ENCODE measurements at regions not wholly inside any gene's neighbourhood (a gene's known extent, or its start where the extent isn't known, plus 50 kb on each side); places are given as distances from the start of the nearest gene placed in this dataset.
"Not testable (repeated sequence)": the region's sequence is repeated elsewhere in the genome, so short reads cannot be mapped to it uniquely, and the experiment has no call there.

DNA sequence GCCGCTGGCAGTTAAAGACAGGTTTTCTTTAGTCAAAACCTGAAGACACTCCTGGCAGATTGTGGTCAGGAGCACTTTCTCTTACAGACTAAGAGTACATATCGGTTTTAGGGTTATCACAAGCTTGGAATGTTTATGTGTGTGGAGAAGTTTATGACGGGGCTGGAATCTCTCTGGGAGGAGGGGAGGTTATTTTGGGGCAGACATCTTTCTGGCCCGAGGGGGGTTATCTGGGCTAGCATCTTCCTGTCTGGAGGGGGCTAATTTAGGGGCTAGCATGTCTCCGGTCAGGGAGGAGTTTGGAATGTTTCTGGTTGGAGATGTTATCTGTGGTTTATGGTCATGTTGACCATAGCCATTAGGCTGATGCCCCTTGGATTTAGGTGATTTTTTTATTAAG lies 141.2 kb upstream of the KIF5B start:
- no peak for ATAC-seq
- no peak for DNase-seq
- Histone ChIP-seq H3K36me3 (no peaks in the 10 kb centered on the region), H3K27ac (peak overlapping the region in 1 of 12 donors; percentile 55), H3K4me3 (no peak overlapping the region), H3K9me3 (no peaks in the 10 kb centered on the region), H3K27me3 (no peaks in the 10 kb centered on the region), H3K4me1 (peaks cover 0 to 11% (median 0%) of the 10 kb centered on the region in 12 donors)
- no peak for TF ChIP-seq POLR2A (IDR thresholded peaks at IDR 0.05)
- TF ChIP-seq, protein P1, sequence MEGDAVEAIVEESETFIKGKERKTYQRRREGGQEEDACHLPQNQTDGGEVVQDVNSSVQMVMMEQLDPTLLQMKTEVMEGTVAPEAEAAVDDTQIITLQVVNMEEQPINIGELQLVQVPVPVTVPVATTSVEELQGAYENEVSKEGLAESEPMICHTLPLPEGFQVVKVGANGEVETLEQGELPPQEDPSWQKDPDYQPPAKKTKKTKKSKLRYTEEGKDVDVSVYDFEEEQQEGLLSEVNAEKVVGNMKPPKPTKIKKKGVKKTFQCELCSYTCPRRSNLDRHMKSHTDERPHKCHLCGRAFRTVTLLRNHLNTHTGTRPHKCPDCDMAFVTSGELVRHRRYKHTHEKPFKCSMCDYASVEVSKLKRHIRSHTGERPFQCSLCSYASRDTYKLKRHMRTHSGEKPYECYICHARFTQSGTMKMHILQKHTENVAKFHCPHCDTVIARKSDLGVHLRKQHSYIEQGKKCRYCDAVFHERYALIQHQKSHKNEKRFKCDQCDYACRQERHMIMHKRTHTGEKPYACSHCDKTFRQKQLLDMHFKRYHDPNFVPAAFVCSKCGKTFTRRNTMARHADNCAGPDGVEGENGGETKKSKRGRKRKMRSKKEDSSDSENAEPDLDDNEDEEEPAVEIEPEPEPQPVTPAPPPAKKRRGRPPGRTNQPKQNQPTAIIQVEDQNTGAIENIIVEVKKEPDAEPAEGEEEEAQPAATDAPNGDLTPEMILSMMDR (IDR thresholded peaks at IDR 0.05), result no peak
- intact Hi-C loops (cut with DNase I), result loop anchor here in 1 of 10 donors (10.0 kb wide), 1 partner anchor 147 kb away; the partner anchor contains the start of gene EPC1
- WGBS, 4 donors, result 34 to 49% (median 37%) methylated on average over 5 of the region's 5 CpGs

DNA sequence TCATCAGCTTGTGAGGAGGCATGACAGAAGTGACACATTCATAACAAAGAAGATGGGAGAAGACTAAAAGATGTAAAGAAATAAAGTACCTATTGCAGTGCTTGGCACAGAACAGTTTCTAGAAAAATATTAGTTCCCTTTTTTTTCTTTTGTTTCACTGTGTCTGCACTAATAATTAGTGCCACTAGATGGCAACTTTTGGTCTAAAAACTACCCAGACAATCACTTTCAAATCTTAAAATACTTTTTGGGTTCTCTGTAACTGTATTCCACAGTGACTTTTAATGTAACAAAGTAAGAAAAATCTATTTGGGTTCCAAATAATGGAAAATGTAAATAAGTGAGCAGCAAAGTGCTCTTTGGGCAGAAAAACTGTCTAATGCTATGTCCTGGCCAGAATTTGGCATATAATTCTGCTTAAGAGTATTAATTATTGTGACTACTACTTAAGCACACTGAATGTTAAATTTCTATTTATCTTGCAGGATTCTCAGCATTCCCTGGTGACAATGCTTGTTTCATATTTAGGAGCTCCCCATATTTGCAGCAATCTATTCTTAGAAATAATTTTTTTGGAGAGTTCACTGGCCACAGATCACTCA lies 134.8 kb upstream of the KIF5B start:
- Histone ChIP-seq H3K9me3 (no peaks in the 10 kb centered on the region), H3K36me3 (no peaks in the 10 kb centered on the region), H3K4me3 (no peak overlapping the region), H3K27ac (no peak overlapping the region), H3K4me1 (peaks cover 0 to 7% (median 0%) of the 10 kb centered on the region in 12 donors), H3K27me3 (no peaks in the 10 kb centered on the region)
- DNase-seq (no peak), ATAC-seq (no peak)
- intact Hi-C loops (cut with DNase I), result loop anchor here in 8 of 10 donors (2.0 to 10.0 kb wide), 5 partner anchors 154 to 181 kb away; partner anchors contain the start of gene EPC1 (in 2 of the 8)
- TF ChIP-seq POLR2A (IDR thresholded peaks at IDR 0.05), result no peak
- TF ChIP-seq, protein P1 (IDR thresholded peaks at IDR 0.05), result peak; percentile 58 to 82 (median 71)

DNA sequence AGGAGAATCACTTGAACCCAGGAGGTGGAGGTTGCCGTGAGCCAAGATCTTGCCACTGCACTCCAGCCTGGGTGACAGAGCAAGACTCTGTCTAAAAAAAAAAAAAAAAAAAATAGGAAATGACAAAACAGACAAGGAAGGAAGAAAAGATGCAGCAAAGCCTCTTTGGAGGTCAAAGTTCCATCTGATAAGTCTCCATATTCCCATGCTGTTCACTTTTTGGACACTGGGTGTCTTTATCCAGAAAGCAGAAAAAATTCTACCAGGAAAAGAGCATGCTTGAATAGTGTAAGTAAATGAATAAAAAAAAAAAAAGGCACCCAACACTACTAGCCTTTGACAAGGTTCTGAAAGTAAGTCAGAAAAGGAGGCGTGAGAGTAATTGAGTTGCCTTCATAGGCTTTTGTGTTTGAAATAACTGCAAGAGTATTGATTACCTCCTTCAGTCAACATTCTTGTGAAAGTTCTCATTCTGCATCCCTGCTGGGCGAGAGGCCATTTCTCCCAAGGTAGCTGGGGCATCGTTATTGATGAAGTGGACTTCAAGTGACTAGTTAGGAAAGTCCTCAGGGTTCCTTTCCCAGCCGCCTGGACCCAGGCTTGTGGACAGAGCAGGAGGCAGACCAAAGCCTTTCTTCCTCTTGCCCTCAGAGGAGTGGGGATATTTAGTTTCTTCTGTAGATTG lies 133.3 kb upstream of the KIF5B start:
- TF ChIP-seq, protein P1 (IDR thresholded peaks at IDR 0.05), result peak in 2 of 12 donors; percentile 11 to 21
- no peak for TF ChIP-seq POLR2A (IDR thresholded peaks at IDR 0.05)
- Histone ChIP-seq H3K36me3 (no peaks in the 10 kb centered on the region), H3K4me3 (no peak overlapping the region), H3K9me3 (no peaks in the 10 kb centered on the region), H3K27me3 (no peaks in the 10 kb centered on the region), H3K4me1 (peaks cover 0 to 7% (median 0%) of the 10 kb centered on the region in 12 donors), H3K27ac (no peak overlapping the region)
- intact Hi-C loops (cut with DNase I), result loop anchor here in 8 of 10 donors (2.0 to 10.0 kb wide), 5 partner anchors 155 to 183 kb away; partner anchors contain the start of gene EPC1 (in 2 of the 8)
- WGBS, 4 donors, result 84 to 93% (median 91%) methylated on average over 5 of the region's 5 CpGs
- ATAC-seq, result peak in 1 of 4 donors; percentile 24
- no peak for DNase-seq

DNA sequence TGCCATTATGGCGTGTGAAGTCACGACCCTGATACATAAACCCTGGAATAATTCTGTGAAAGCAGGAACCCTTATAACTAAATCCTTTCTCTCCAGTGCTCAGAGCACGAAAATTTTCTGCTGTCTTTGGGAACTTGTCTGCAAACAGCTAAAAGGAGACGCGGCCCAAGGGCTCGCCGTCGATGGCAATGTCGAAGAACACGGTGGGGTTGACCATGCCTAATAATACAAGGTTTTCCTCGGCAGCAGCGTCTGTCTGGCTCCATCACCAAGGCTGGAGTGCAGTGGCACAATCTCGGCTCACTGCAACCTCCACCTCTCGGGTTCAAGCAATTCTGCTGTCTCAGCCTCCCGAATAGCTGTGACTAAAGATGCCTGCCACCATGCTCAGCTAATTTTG lies 132.4 kb upstream of the KIF5B start:
- H3K4me1 ChIP-seq; H3K9me3 ChIP-seq; ATAC-seq; H3K4me3 ChIP-seq; DNase-seq; H3K27ac ChIP-seq; H3K36me3 ChIP-seq; intact Hi-C loops (cut with DNase I); H3K27me3 ChIP-seq: not testable (repeated sequence)
- WGBS, 4 donors, result 96 to 98% (median 96%) methylated on average over 14 to 15 of the region's 15 CpGs

Measured in heart left ventricle (tissue), 16 donors.